Panc1 (cell line): ENCODE measurements at regions not wholly inside any gene's neighbourhood (a gene's known extent, or its start where the extent isn't known, plus 50 kb on each side); places are given as distances from the start of the nearest gene placed in this dataset.

Experiments used
- ATAC-seq: fragments of 200-7000 bp; cut with Tn5 transposase; 2 replicates; pipeline ENCODE4 v1.9.1; 2020; ENCODE audit warnings: mild to moderate bottlenecking, moderate library complexity
- BruUV-seq: library from RNA; stranded (reverse); fragments of 400-500 nt; replicated peaks from 2 replicates; lab custom pipeline; 2021; lab: Mats Ljungman, UMichigan
- CTCF ChIA-PET: fragments of 300-600 bp; sonication (Branson Sonifier 250); formaldehyde crosslinking; loops from one replicate; lab custom pipeline; 2022; ENCODE audit warnings: antibody characterized with exemption; lab: Charles Lee
- POLR2A ChIA-PET: fragments of 300-600 bp; sonication (Branson Sonifier 250); formaldehyde crosslinking; loops from one replicate; lab custom pipeline; 2022; ENCODE audit warnings: antibody characterized with exemption; lab: Charles Lee
- DNase-seq: peaks from one replicate; pipeline ENCODE4 v3.0.0-alpha.2; 2010; ENCODE audit warnings: low read depth, low spot score
- H3K27ac ChIP-seq: 2 replicates; pipeline ENCODE4 v1.5.1; 2011; ENCODE audit warnings: mild to moderate bottlenecking, low read length, inconsistent platforms
- H3K27me3 ChIP-seq: fragments of 200-500 bp; sonication (Bioruptor generic); 2 replicates; pipeline ENCODE4 v1.6.0; 2014; ENCODE audit warnings: low read length, inconsistent platforms; ENCODE audit not compliant: control insufficient read depth, insufficient read depth
- H3K36me3 ChIP-seq: fragments of 200-500 bp; sonication (Bioruptor generic); 2 replicates; pipeline ENCODE4 v1.5.1; 2014; ENCODE audit warnings: inconsistent platforms, mild to moderate bottlenecking, low read length, moderate library complexity; ENCODE audit not compliant: control insufficient read depth, insufficient read depth
- H3K4me1 ChIP-seq: 2 replicates; pipeline ENCODE4 v1.5.1; 2011; ENCODE audit warnings: inconsistent platforms, mild to moderate bottlenecking, low read length, moderate library complexity; ENCODE audit not compliant: control insufficient read depth, insufficient read depth
- H3K4me3 ChIP-seq, 2 experiments: 2 replicates each; pipeline ENCODE4 v1.5.1; 2011 to 2012; ENCODE audit warnings: low read depth in 2 of 2, low read length in 2 of 2, mild to moderate bottlenecking in 2 of 2, inconsistent platforms in 1 of 2, moderate library complexity in 1 of 2
- H3K9me3 ChIP-seq: fragments of 200-500 bp; sonication (Bioruptor generic); 2 replicates; pipeline ENCODE4 v1.5.1; 2014; ENCODE audit warnings: low read depth, mild to moderate bottlenecking, inconsistent platforms, low read length, moderate library complexity; ENCODE audit not compliant: control insufficient read depth, insufficient read depth
- CTCF ChIP-seq: fragments of 450-650 bp; IDR thresholded peaks from 2 replicates; pipeline ENCODE4 v1.5.1; 2017; ENCODE audit warnings: mild to moderate bottlenecking
- POLR2AphosphoS5 ChIP-seq: IDR thresholded peaks from 2 replicates; pipeline ENCODE4 v1.6.1; 2012; ENCODE audit warnings: mild to moderate bottlenecking, low read depth, low read length, moderate library complexity
- REST ChIP-seq, 2 experiments: IDR thresholded peaks; 2 replicates each; pipeline ENCODE4 v1.6.1; 2011 to 2012; ENCODE audit warnings: low read depth in 2 of 2, control low read depth in 1 of 2, low read length in 1 of 2, mild to moderate bottlenecking in 1 of 2, moderate library complexity in 1 of 2; ENCODE audit not compliant: insufficient read depth in 1 of 2
- SIN3A ChIP-seq: IDR thresholded peaks from 2 replicates; pipeline ENCODE4 v1.6.1; 2012; ENCODE audit warnings: low read depth, mild to moderate bottlenecking, low read length, moderate library complexity, borderline replicate concordance; ENCODE audit not compliant: insufficient read depth
- TCF7L2 ChIP-seq: IDR thresholded peaks from 2 replicates; pipeline ENCODE4 v1.6.1; 2011; ENCODE audit warnings: mild to moderate bottlenecking, low read depth, low read length, inconsistent platforms
- in situ Hi-C: cut with HindIII; loops from 2 replicates; pipeline ENCODE4 v1.10.0; 2016; ENCODE audit warnings: low sequenced_read_pairs, low pct_unique_long_range_greater_than_20kb
- intact Hi-C: fragments of 100-400 bp; cut with micrococcal nuclease; formaldehyde crosslinking; loops from one replicate; pipeline ENCODE4 v1.10.0; 2022; ENCODE audit not compliant: unreplicated experiment

GRCh38 chr7:25664593-25664992 lies 436.3 kb upstream of the NPVF start:
- in situ Hi-C loops (no loop called here), intact Hi-C loops (no loop called here)
- no peak overlapping the region for H3K27ac ChIP-seq
- no peaks in the 10 kb centered on the region for H3K9me3 ChIP-seq
- TF ChIP-seq SIN3A (no peak), REST (IDR thresholded peaks at IDR 0.05; ENCODE audit: insufficient read depth in 1 of 2, low read depth in 2 of 2, low read length in 1 of 2) (no peak), CTCF (no peak), POLR2AphosphoS5 (no peak), TCF7L2 (no peak)
- no peaks in the 10 kb centered on the region for H3K4me1 ChIP-seq
- no peak for DNase-seq
- H3K4me3 ChIP-seq, result no peak overlapping the region
- no peaks in the 10 kb centered on the region for H3K36me3 ChIP-seq
- BruUV-seq, result no TSS peak
- H3K27me3 ChIP-seq, result peaks cover 6% of the 10 kb centered on the region
- ChIA-PET CTCF (no interaction called here), POLR2A (no interaction called here)
- ATAC-seq, result no peak

- intact Hi-C loops (no loop called here), in situ Hi-C loops (no loop called here)
- Histone ChIP-seq H3K9me3 (no peaks in the 10 kb centered on the region), H3K36me3 (no peaks in the 10 kb centered on the region), H3K4me1 (no peaks in the 10 kb centered on the region), H3K27me3 (peaks cover 6% of the 10 kb centered on the region), H3K4me3 (no peak overlapping the region), H3K27ac (no peak overlapping the region)
- DNase-seq, result no peak
- CTCF ChIA-PET, result no interaction called here
- POLR2A ChIA-PET, result no interaction called here
- no TSS peak for BruUV-seq
- no peak for ATAC-seq
- no peak for TF ChIP-seq SIN3A
- 0 out of 4 replicates have a peak, but pooled peaks of 1 of the 2 experiments have one; percentile 37 for TF ChIP-seq REST (IDR thresholded peaks at IDR 0.05; ENCODE audit: insufficient read depth in 1 of 2, low read depth in 2 of 2, low read length in 1 of 2)
These were observed 437.1 kb upstream of the NPVF start for GRCh38 chr7:25665374-25665773.
